ENCODE measurements at regions not wholly inside any gene's neighbourhood (a gene's known extent, or its start where the extent isn't known, plus 50 kb on each side); places are given as distances from the start of the nearest gene placed in this dataset.

DNA sequence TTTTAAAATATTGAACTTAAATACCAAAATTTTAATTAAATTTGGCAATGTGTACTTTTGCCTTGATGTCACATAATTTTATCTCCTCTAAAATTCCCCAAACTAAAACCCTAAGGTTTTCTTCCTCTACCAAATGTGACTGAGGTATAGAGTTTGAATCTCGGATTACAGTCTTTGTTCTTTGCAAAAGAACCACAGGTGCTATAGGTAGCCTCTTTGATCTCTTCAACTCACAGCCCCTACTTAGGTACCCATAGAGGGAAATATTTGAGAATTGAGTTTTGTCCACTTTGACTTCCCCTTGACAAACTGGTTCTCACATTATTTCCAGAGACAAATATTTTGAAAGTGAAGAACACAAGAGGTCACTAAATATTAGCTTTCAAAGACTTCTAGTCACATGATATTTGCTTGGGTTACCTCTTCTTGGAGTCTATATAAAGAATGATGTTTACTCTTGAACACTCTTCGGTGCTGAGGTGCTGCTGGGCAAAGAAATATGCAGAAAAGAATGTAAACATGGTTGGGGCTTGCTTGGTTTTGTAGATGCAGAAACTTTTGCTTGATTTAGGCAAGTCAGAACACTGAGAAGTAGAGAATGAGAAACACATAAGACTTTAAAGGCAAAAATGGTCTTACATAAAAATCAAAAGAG lies 120.8 kb upstream of the MCTP2 start:
- no peak for DNase-seq (ENCODE audit: low spot score)
- intact Hi-C loops (cut with DNase I), result no loop called here

DNA sequence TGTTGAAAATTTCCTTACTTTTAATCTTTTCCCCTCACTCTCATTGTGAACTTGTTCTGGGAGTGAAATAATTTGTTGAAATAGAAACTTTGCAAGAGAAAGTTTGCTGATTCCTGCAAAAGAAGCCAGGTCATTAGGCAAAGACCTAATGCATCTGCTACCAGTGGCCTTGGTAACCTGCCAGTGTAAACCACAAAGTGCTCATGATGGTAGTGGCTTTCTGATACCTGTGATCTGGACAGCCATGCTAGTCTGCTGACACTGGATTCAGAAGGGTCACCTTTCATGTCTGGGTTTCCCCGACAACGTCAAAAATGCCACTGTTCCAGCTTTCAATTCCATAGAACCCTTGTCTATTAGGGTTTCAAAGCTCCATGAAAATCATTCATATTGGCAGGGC lies 123.7 kb upstream of the MCTP2 start:
- no peak for DNase-seq (ENCODE audit: low spot score)
- intact Hi-C loops (cut with DNase I), result no loop called here

DNA sequence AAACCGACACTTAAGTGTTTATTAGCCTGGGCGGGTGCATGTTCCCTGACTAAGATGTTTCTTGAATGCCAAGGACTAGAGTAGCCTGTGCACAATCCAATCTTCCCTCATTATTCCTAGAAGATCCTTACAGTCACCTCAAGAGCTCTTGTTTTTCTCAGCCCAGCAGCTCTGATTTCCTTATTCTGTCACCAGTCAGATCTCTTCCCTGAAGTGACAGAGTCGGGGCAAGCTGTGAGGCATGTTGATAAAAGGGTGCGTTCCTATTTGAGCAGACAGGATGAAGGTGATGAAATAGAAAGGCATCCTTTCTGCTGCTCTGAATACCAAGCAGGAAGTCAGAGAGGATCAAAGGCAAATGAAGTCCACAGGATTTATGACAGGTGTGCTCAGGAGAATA lies 125.6 kb upstream of the MCTP2 start:
- DNase-seq (ENCODE audit: low spot score), result no peak
- intact Hi-C loops (cut with DNase I), result no loop called here

DNA sequence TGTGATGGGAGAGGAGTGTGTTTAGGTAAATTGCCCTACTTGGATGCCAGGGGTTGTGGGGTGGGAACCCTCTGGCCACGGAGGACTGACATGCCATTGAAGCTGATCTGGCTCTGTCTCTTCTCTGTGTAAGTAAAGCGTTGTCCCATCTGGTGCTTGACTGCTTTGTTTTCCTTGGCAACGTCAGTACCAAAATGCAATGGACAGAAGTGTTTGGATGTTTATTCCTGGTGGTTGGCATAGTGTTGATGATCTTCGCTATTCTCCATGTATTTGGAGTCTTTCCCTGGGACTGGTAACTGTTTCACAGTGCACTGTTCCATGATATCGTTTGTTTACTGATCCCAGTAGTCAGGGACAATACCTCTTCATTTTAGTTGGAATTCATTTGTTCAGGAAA lies 130.5 kb upstream of the MCTP2 start:
- intact Hi-C loops (cut with DNase I), result no loop called here
- DNase-seq (ENCODE audit: low spot score), result no peak

DNA sequence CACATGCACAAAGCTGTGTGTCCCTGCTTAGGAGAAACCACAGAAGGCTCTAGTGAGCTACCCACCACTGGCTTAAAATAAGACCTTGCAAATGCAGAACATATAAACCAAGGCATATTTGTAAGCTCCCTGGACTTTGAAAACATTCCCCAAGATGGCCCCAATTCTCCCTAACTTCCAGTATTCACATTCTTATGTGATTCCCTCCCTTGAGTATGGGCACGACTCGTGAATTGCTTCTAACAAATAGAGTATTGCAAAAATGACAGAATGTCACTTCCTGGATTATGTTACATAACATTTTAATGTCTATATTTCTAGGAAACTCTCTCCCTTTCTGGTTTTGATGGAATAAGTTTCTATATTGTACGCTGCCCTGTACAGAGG lies 131.8 kb upstream of the MCTP2 start:
- no peak for DNase-seq (ENCODE audit: low spot score)
- intact Hi-C loops (cut with DNase I), result no loop called here

DNA sequence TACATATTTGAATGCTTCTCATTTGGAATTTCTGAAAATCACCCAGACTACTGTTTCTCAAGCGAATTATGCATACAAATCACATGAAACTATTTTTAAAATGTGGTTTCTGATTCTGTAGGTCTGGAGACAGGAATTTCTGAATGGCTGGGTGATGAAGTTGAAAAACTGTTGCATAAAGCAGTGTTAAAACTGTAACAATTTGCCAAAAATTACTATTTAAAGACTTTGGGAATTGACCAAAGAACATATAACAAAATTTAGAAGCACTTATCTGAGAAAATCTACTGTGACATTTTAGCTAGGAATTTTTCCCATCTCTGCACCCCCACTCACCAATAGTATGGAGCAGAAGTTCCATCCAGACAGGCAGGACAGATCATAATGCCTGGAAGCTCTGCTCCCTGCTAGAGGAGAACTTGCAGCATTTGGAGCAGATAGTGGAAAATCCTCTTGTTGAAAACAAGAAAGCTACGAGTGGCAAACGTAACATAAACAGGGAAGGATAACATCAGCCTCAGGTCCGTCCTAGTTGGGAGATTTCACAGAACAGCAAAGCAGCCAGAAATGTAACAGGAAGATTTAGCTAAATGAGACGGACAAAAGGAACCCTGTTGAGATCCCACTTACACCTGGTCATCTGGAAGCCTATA lies 132.3 kb upstream of the MCTP2 start:
- no peak for DNase-seq (ENCODE audit: low spot score)
- intact Hi-C loops (cut with DNase I), result no loop called here

DNA sequence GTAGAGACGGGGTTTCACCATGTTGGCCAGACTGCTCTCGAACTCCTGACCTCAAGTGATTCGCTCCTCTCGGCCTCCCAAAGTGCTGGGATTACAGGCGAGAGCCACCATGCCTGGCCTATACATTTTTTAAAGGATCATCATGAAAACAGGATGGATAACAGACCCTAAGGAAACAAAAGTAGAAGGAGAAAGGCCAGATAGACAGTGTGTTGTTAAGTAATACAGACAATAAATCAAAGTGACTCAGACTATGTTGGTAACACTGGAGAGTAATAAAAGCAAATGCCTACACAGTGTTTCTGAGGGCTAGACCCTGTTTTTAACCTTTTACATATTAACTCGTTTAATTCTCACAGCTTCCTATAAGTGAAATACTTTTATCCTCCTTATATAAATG lies 133.8 kb upstream of the MCTP2 start:
- no peak for DNase-seq (ENCODE audit: low spot score)
- intact Hi-C loops (cut with DNase I), result no loop called here

DNA sequence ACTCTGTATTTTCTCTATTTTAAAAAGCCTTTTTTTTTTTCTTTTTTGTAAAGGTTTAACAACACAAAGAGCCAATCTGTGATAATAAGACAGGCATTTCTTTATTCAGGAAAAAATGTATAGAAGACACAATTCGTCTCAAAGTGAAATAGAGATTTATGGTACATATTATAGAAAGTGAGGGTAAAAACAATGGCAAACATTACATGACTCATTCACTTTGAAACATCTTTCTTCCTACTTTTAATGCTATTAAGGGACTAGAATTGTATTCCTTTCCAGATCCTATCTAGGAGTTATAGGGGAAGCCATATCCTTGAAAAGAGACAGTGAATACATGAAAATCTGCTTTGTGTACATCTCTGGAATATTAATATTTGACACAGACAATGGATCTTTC lies 137.1 kb upstream of the MCTP2 start:
- DNase-seq (ENCODE audit: low spot score), result no peak
- intact Hi-C loops (cut with DNase I), result no loop called here

DNA sequence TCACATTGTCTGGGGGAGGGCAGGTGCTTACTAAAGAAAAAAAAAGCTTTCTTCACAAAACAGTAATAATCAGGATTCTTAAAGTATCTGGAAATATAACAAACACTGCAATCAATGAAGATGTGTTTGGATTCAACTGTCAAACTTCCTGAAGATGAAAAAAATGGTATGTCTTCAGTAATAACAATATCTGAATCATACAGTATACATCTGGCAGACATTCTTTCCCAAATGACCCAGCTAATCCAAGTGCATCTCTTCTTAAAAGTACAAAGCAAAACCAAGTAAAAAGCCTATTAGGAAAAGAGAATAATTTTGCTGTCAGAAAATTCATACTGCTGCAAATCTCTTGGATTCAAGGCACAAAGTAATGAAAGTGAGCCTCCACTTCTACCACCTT lies 145.0 kb upstream of the MCTP2 start:
- intact Hi-C loops (cut with DNase I), result no loop called here

DNA sequence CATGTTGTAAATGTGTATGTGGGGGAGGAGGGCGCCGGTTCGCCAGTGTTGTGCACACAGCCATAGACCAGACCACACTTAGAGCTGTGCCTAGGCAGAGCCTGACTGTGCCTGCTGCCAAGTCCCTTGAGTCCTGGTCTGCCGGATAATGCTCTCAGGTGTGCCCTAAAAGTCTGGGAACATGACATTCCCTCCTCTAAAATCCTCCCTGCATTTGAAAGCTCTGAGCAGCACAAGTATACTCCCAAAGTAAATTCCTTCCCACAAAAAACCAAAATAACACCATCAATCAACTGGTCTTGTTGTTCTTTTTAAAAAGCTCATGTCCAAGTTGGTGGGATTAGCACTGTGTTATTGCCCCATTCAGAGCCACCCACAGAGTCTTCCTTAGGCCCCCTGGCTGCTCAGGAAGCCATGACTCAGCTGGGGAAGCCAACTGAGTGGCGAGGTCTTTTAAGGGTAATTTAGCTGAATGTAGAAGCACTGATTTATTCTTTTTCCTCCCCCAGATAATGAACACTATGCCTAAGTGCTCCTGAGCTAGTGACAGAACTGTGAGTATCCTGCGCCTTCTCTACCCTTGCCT lies 147.8 kb upstream of the MCTP2 start:
- no peak for DNase-seq (ENCODE audit: low spot score)
- intact Hi-C loops (cut with DNase I), result no loop called here

More for the DNA sequence above, 145.0 kb upstream of the MCTP2 start:
- DNase-seq (ENCODE audit: low spot score), result no peak

DNA sequence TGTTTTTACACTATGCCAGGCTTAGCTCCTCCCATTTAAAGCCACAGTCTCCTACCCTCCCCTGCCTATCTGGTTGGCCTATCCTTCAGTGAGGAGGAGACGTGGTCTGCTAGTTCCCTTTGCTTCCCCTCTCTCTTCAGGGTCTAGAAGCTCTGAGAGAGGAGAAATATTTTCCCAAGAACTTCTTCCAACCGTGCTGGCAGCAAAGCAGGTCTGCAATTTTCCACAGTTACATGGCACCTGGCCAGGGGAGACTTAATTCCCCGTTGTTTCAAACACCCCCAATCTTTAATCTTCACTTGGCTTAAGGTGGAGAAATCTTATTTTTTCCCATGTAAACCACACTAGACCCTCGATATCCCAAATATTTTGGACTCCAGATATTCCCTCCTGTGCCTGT lies 149.5 kb upstream of the MCTP2 start:
- intact Hi-C loops (cut with DNase I), result no loop called here
- DNase-seq (ENCODE audit: low spot score), result no peak

DNA sequence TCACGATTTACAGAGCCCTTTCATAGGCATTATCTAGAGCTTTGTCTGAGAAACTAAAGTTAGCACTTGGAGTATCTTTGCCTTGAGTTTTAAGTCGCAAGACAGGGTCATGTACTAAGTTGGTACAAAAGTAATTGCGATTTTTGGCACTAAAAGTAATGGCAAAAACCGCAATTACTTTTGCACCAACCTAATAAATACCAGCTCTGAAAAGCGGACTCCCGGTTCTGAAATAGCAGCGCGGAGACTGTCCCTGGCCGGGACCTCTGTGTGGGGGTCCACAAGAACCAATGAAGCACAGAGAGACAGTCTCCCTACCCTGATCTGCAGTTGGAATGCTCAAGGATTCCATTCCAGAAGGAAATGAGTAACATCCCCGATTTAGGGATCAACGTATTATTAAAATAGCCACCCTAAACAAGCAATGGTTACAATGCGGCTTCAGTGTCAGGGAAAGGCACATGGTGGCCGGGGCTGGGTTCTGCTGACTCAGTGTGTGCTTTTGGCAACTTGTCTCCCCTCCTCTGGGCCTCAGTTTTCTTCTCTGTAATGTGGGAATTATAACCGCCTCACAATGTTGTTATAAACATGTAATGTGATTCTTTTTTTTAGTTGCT lies 150.3 kb upstream of the MCTP2 start:
- DNase-seq (ENCODE audit: low spot score), result no peak
- intact Hi-C loops (cut with DNase I), result no loop called here

DNA sequence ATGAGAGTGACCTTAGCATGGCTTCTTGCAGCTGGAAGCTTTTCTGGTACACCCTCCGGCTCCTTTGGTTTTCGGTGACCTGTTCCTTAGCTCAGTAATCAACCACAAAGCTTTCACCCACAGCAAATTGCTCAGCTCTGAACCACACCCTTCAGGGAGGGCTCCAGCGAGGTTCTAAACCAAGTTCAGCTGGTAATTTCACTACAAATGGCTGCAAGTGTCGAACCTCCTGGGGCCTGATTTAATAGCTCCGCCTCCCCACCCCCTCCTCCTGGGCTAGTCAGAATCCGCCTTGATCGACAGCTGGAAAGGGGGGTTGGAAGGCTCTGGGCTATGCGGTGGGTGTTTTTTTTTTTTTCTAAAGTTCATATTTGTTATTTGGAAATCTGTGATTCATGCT lies 150.9 kb upstream of the MCTP2 start:
- DNase-seq (ENCODE audit: low spot score), result peak; percentile 90
- intact Hi-C loops (cut with DNase I), result no loop called here

DNA sequence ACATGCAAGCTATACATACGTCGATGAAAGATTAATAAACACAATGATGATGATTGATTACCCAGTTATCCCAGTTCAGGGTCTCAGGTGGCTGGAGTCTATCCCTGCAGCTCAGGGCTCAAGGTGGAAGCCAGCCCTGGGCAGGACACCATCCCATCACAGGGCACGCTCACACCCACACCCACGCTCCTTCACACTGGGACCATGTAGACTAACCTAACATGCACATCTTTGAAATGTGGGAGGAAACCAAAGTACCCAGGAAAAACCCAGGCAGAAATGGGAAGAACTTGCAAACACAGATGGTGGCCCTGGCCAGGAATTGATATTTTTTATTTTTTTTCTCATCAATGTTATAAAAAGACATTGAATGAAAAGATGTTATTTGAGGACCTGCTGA lies 151.4 kb upstream of the MCTP2 start:
- no peak for DNase-seq (ENCODE audit: low spot score)
- intact Hi-C loops (cut with DNase I), result no loop called here

DNA sequence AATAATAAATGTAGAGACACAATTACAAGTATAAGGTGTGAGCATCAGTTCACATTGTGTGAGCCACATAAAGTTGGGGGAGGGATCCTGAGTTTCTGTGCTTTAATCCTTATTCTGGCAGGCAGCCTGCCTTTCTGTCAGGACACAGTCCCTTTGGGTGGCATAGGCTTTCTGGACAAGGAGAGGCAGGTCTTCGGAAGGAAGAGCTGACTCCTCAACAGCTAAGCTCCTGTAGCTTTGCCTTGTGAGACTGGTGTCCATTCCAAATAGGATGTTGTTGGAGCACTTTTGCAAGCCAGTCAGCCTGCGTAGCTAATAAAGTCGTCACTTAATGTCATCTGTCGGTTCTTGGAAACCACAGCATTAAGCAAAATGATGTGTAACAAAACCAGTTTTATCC lies 151.9 kb upstream of the MCTP2 start:
- DNase-seq (ENCODE audit: low spot score), result no peak
- intact Hi-C loops (cut with DNase I), result no loop called here

DNA sequence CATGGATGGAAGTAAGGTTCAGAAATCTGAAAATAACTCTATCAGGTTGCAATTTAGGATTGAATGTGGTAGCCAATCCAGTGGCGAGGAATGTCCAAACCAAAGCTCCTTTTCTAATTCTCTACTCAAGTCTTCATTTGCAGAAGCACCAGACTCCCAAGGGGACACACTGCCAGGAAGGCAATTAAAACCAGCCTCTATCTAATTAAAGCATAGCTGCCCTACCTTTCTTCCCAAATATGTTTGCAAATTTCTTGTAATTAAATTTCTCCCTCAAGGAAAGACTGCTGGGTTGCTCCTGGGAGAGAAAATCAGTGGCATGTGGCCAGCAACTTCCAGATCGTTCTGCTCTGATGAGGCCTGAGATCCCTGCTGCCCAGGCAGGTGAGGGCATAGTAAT lies 153.4 kb upstream of the MCTP2 start:
- intact Hi-C loops (cut with DNase I), result no loop called here

DNA sequence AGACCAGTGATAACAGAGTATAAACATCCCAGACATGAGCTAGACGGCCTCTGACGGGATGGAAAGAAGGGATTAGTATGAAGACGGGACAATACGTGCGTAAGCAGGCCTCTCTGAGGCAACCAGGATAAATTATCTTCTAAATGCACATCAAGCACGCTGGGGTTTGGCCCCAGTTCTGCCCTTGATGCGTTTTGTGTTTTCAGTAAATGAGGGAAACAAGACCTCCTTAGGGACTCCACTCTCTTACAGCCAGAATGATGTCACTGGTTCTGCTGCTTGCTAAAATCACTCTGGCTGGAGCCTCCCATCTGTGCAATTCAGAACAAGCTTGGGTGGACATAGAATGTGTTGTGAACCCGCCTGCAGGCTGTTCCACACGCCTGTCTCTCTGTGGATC lies 156.0 kb upstream of the MCTP2 start:
- peak; percentile 92 for DNase-seq (ENCODE audit: low spot score)
- intact Hi-C loops (cut with DNase I), result no loop called here

More for the DNA sequence above, 153.4 kb upstream of the MCTP2 start:
- DNase-seq (ENCODE audit: low spot score), result no peak

DNA sequence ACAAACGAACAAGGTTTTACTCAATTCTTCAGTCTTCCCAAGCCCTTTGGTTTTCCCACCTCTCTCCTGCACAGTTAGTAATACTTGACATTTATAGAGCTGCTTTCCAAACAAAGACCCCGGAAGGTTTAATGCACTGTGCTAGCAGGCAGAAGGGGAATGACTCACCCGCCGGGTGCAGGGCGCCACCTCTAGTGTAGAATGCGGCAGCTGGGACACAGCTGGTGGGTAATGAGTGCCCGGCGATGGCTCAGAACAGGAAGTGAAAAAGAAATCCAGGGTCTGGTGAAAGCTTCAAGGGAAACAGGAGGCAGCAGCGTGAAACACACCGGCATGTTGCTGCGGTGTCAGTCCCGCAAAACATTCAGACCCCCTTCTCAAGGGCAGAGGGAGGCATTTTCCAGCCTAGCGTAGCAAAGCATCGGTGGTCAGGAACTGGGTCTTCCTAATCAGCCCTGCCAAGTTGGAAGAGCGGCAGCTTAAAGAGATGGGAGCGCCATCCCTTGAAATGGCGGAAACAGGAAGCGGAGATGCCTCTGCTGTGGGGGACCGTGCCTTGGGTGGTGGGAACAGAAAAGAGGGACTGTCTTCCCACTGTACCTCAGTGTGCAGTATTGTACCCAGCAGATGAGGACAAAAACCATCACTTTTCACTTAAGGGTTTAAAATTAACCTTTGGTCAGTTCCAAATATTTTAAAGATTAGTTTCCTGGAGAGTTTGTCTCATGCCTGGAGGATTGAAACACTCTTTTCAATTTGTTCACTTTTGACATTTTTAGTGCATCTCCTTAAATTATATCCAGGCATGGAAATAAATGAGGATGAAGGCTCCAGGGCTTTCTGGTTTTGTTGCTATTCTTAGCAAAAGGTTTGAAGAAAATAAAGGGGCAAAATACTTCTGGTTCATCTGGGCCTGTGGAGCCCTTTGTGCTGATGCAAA lies 160.7 kb upstream of the MCTP2 start:
- intact Hi-C loops (cut with DNase I), result no loop called here
- DNase-seq (ENCODE audit: low spot score), result no peak

DNA sequence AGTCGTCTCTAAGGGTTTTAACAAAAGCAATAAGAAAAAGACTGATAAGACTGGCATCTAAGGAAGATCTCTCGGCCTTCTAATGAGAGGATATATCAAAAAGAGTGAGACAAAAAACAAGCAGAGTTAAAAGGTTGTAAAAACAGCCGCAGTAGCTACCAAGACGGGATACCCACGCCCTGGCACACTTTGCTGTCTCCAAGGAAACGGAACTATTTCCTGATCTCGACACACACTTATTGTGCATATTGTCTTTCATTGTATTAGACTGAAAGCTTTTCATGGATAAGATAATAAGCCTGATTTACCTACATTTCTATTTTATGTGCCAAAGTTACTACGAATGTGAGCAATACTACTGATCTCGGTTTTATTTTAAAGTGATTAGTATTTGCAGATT lies 161.5 kb upstream of the MCTP2 start:
- intact Hi-C loops (cut with DNase I), result no loop called here
- no peak for DNase-seq (ENCODE audit: low spot score)

DNA sequence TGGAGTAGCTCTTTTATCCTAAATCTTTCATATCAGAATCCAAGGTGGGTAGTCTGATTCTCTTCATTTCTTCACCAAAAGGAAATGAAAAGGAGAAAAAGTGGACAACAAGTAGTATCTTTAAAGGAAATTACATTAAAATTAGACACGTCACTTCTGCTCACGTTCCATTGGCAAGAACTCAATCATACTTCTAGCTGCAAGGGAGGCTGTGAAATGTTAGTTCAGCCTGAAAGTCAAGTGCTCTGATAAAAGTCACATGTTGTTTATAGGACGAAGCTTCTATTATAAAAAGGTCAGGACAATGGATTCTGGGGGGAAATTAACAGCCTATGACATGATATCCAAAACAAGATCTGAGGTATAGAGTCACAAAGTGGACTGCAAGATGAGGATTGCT lies 164.6 kb upstream of the MCTP2 start:
- DNase-seq (ENCODE audit: low spot score), result no peak
- intact Hi-C loops (cut with DNase I), result no loop called here
